Mesenchymal stem cell (in vitro differentiated cells and primary cell): ENCODE measurements at regions not wholly inside any gene's neighbourhood (a gene's known extent, or its start where the extent isn't known, plus 50 kb on each side); places are given as distances from the start of the nearest gene placed in this dataset.

ENCODE experiments used
- DNase-seq: peaks from one replicate; pipeline ENCODE4 v3.0.0-alpha.2; 2013
- H2AFZ ChIP-seq: one replicate; pipeline ENCODE4 v1.6.1; 2013; ENCODE audit warnings: low read depth, mild to moderate bottlenecking, control low read depth, inconsistent platforms, low read length, moderate library complexity
- H2AK5ac ChIP-seq: 2 replicates; pipeline ENCODE4 v1.6.1; 2013; ENCODE audit warnings: low read length, moderate library complexity, mild to moderate bottlenecking, inconsistent platforms; ENCODE audit not compliant: severe bottlenecking
- H2BK120ac ChIP-seq: one replicate; pipeline ENCODE4 v1.6.1; 2013; ENCODE audit warnings: low read depth, mild to moderate bottlenecking, inconsistent platforms, low read length, moderate library complexity
- H2BK12ac ChIP-seq, 2 experiments: one replicate each; pipeline ENCODE4 v1.6.1; 2013; ENCODE audit warnings: inconsistent platforms in 2 of 2, low read length in 2 of 2, mild to moderate bottlenecking in 2 of 2, moderate library complexity in 2 of 2, control low read depth in 1 of 2
- H2BK15ac ChIP-seq: one replicate; pipeline ENCODE4 v1.6.1; 2013; ENCODE audit warnings: mild to moderate bottlenecking, low read depth, inconsistent platforms; ENCODE audit not compliant: poor library complexity, severe bottlenecking
- H2BK5ac ChIP-seq: 2 replicates; pipeline ENCODE4 v1.6.1; 2013; ENCODE audit warnings: low read depth, mild to moderate bottlenecking, low read length, control low read depth, inconsistent platforms; ENCODE audit not compliant: poor library complexity, severe bottlenecking
- H3K14ac ChIP-seq, 2 experiments: one replicate each; pipeline ENCODE4 v1.6.1; 2013; ENCODE audit warnings: inconsistent platforms in 2 of 2, low read length in 2 of 2, control low read depth in 1 of 2, mild to moderate bottlenecking in 1 of 2, moderate library complexity in 1 of 2
- H3K18ac ChIP-seq, 2 experiments: one replicate each; pipeline ENCODE4 v1.6.1; 2013; ENCODE audit warnings: inconsistent platforms in 2 of 2, low read length in 2 of 2, control low read depth in 1 of 2, low read depth in 1 of 2, mild to moderate bottlenecking in 1 of 2
- H3K23ac ChIP-seq, 2 experiments: one replicate each; pipeline ENCODE4 v1.6.1; 2013; ENCODE audit warnings: inconsistent platforms in 2 of 2, low read length in 2 of 2, mild to moderate bottlenecking in 2 of 2, moderate library complexity in 2 of 2, control low read depth in 1 of 2
- H3K27ac ChIP-seq: 2 replicates; pipeline ENCODE4 v1.5.1; 2013; ENCODE audit warnings: mild to moderate bottlenecking, moderate library complexity, low read length, control low read depth, inconsistent platforms; ENCODE audit not compliant: poor library complexity, severe bottlenecking
- H3K27me3 ChIP-seq, 2 experiments: 2 replicates each; pipeline versions ENCODE4 v1.6.1 to v1.7.0; 2013; ENCODE audit warnings: low read length in 2 of 2, mild to moderate bottlenecking in 2 of 2, moderate library complexity in 2 of 2, control low read depth in 1 of 2, inconsistent platforms in 1 of 2; ENCODE audit not compliant: control insufficient read depth in 1 of 2, insufficient read depth in 1 of 2
- H3K36me3 ChIP-seq, 2 experiments: 2 replicates each; pipeline versions ENCODE4 v1.6.1 to v1.7.0; 2013; ENCODE audit warnings: low read length in 2 of 2, control low read depth in 1 of 2, inconsistent platforms in 1 of 2, low read depth in 1 of 2, mild to moderate bottlenecking in 1 of 2; ENCODE audit not compliant: insufficient read depth in 2 of 2, control insufficient read depth in 1 of 2
- H3K4ac ChIP-seq, 2 experiments: one replicate each; pipeline ENCODE4 v1.6.1; 2013; ENCODE audit warnings: inconsistent platforms in 2 of 2, low read length in 2 of 2, mild to moderate bottlenecking in 2 of 2, moderate library complexity in 2 of 2, control low read depth in 1 of 2, low read depth in 1 of 2
- H3K4me1 ChIP-seq: 2 replicates; pipeline ENCODE4 v1.6.1; 2013; ENCODE audit warnings: low read depth, low read length, control low read depth; ENCODE audit not compliant: control insufficient read depth, insufficient read depth
- H3K4me2 ChIP-seq: 2 replicates; pipeline ENCODE4 v1.6.1; 2013; ENCODE audit warnings: low read length, mild to moderate bottlenecking, inconsistent platforms; ENCODE audit not compliant: poor library complexity, severe bottlenecking
- H3K4me3 ChIP-seq, 2 experiments: 2 replicates each; pipeline versions ENCODE4 v1.5.1 to v1.7.0; 2013; ENCODE audit warnings: low read length in 2 of 2, mild to moderate bottlenecking in 2 of 2, control low read depth in 1 of 2, low read depth in 1 of 2; ENCODE audit not compliant: insufficient read depth in 1 of 2
- H3K79me1 ChIP-seq: replicated peaks from 2 replicates; pipeline ENCODE4 v1.6.1; 2013; ENCODE audit warnings: mild to moderate bottlenecking, control low read depth, low read length, inconsistent platforms; ENCODE audit not compliant: poor library complexity, severe bottlenecking
- H3K9ac ChIP-seq: 2 replicates; pipeline ENCODE4 v1.7.0; 2013; ENCODE audit warnings: mild to moderate bottlenecking, low read length, moderate library complexity
- H3K9me3 ChIP-seq: 2 replicates; pipeline ENCODE4 v1.7.0; 2013; ENCODE audit warnings: mild to moderate bottlenecking, low read length; ENCODE audit not compliant: control insufficient read depth
- H4K8ac ChIP-seq: one replicate; pipeline ENCODE4 v1.6.1; 2013; ENCODE audit warnings: inconsistent platforms, mild to moderate bottlenecking, low read length, moderate library complexity
- H4K91ac ChIP-seq: one replicate; pipeline ENCODE4 v1.6.1; 2013; ENCODE audit warnings: mild to moderate bottlenecking, low read length, inconsistent platforms
- WGBS: methylation state at CpG from one replicate; pipeline ENCODE4 v1.1.7; 2013; ENCODE audit warnings: mixed read lengths; 5-methylcytosine and 5-hydroxymethylcytosine counted together

DNA sequence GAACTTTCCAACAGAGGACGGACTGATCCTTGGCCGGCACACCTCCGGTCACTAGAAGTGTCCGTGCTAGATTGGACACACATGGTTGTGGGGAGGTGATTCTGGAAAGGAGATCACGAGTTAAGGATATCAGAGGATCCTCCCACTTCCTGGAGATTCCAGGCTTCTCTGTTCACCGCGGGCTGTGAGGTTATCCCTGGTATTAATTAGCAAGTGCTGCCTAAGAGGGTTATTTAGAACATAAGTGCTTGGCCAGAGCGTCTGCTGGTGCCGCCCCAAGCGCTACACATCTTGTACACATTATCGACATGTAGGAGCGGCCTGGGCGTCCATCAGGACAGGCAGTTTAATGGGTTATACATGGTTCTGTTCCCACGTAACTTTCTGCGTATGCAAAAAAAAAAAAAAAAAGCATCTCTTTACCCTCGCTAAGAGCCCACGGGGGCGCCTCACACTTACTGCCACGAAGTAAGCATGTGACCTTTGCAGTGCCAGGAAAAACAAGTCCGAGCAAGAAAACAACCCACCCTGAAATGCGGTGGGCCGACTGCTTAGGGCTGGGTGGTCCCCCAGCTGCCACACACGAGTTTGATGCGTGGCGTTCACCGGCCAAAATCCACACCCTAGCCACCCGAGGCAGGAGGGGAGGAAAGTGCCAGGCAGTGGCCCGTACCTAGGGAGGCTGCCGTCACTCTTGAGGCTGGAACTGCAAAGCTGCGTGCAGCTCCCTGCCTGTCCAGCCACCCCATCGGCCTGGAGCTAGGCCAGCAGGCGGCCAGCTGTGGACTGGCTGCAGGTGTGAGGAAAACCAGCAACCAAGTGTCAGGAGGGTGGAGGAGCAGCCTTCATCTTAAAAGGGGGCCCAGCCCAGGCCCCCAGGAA, 78.0 kb downstream of the CPN2 start:
- Histone ChIP-seq H2BK5ac (no peak overlapping the region), H4K91ac (peak overlapping the region; percentile 43), H4K8ac (peak overlapping the region; percentile 27), H3K4me3 (no peak overlapping the region), H2AFZ (no peak overlapping the region), H2BK15ac (no peak overlapping the region), H3K79me1 (no peaks in the 10 kb centered on the region), H3K4me1 (peaks cover 23% of the 10 kb centered on the region), H3K14ac (no peak overlapping the region), H2BK120ac (no peak overlapping the region), H3K27ac (no peak overlapping the region), H3K23ac (no peak overlapping the region), H3K36me3 (no peaks in the 10 kb centered on the region), H3K4me2 (no peak overlapping the region), H3K9me3 (no peaks in the 10 kb centered on the region), H2AK5ac (no peak overlapping the region), H2BK12ac (peak overlapping the region; percentile 78 to 81), H3K9ac (peak overlapping the region; percentile 24), H3K27me3 (no peaks in the 10 kb centered on the region), H3K18ac (peak overlapping the region; percentile 35 to 80), H3K4ac (peak overlapping the region in 1 of 2 experiments; percentile 54)
- 70% methylated on average over 32 of the region's 32 CpGs for whole genome bisulfite sequencing
- DNase-seq, result no peak

GRCh38 chr3:194273743-194274310, 77.3 kb downstream of the CPN2 start:
- 96% methylated on average over 7 of the region's 7 CpGs for WGBS
- H3K18ac ChIP-seq, result no peak overlapping the region
- H2BK12ac ChIP-seq, result peak overlapping the region; percentile 16 to 49
- no peaks in the 10 kb centered on the region for H3K36me3 ChIP-seq
- no peak overlapping the region for H3K23ac ChIP-seq
- no peak overlapping the region for H3K27ac ChIP-seq
- H2AK5ac ChIP-seq, result no peak overlapping the region
- H3K4me1 ChIP-seq, result peaks cover 28% of the 10 kb centered on the region
- H4K91ac ChIP-seq, result peak overlapping the region; percentile 5
- H3K4me3 ChIP-seq, result no peak overlapping the region
- peak overlapping the region in 1 of 2 experiments; percentile 0 for H3K4ac ChIP-seq
- no peak for DNase-seq
- no peak overlapping the region for H3K14ac ChIP-seq
- H3K27me3 ChIP-seq, result no peaks in the 10 kb centered on the region
- H3K4me2 ChIP-seq, result no peak overlapping the region
- no peak overlapping the region for H2AFZ ChIP-seq
- peak overlapping the region; percentile 52 for H2BK120ac ChIP-seq
- no peak overlapping the region for H4K8ac ChIP-seq
- no peak overlapping the region for H3K9ac ChIP-seq
- peak overlapping the region; percentile 60 for H2BK15ac ChIP-seq
- no peaks in the 10 kb centered on the region for H3K9me3 ChIP-seq
- no peaks in the 10 kb centered on the region for H3K79me1 ChIP-seq
- no peak overlapping the region for H2BK5ac ChIP-seq

GRCh38 chr3:194274424-194275085, 76.6 kb downstream of the CPN2 start:
- Histone ChIP-seq H3K4me3 (no peak overlapping the region), H3K36me3 (no peaks in the 10 kb centered on the region), H3K4me2 (no peak overlapping the region), H4K8ac (no peak overlapping the region), H3K27ac (no peak overlapping the region), H2BK15ac (peak overlapping the region; percentile 0), H2BK5ac (no peak overlapping the region), H3K9ac (no peak overlapping the region), H3K23ac (no peak overlapping the region), H3K79me1 (no peaks in the 10 kb centered on the region), H3K9me3 (no peaks in the 10 kb centered on the region), H2AFZ (no peak overlapping the region), H3K27me3 (peaks cover 0 to under 1% of the 10 kb centered on the region in 2 experiments), H3K4ac (no peak overlapping the region), H2BK12ac (no peak overlapping the region), H3K18ac (peak overlapping the region in 1 of 2 experiments; percentile 1), H4K91ac (no peak overlapping the region), H2AK5ac (no peak overlapping the region), H2BK120ac (peak overlapping the region; percentile 52), H3K4me1 (peaks cover 28% of the 10 kb centered on the region), H3K14ac (no peak overlapping the region)
- 59% methylated on average over 4 of the region's 4 CpGs for WGBS
- DNase-seq, result peak; percentile 57

DNA sequence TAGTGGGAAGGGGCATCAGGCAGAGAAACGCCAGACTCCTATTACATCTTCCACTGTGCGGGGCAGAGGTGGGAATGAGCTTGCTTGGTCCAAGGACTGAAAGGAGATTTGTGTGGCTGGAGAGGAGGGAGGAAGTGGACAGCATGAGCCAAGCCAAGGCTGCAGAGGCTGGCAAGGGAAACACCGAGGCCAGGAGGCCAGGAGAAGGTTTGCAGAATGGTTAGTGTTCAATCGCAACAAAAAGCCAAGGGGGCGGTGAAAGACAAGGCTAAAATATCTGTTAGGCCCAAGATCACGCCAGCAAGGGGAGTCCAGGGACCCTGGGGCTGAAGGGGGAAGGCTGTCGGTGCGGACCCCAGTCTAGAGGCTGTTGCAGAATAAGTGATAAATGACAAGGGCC, 75.8 kb downstream of the CPN2 start:
- Histone ChIP-seq H2BK5ac (no peak overlapping the region), H3K9me3 (no peaks in the 10 kb centered on the region), H2BK120ac (no peak overlapping the region), H3K14ac (peak overlapping the region in 1 of 2 experiments; percentile 19), H3K18ac (peak overlapping the region; percentile 38 to 44), H2BK15ac (no peak overlapping the region), H3K79me1 (no peaks in the 10 kb centered on the region), H3K23ac (peak overlapping the region in 1 of 2 experiments; percentile 3), H2AK5ac (peak overlapping the region; percentile 17), H3K4me1 (peaks cover 28% of the 10 kb centered on the region), H3K36me3 (no peaks in the 10 kb centered on the region), H2BK12ac (peak overlapping the region; percentile 41 to 61), H3K4me3 (no peak overlapping the region), H3K9ac (no peak overlapping the region), H3K4me2 (no peak overlapping the region), H3K4ac (peak overlapping the region in 1 of 2 experiments; percentile 3), H3K27ac (no peak overlapping the region), H3K27me3 (peaks cover 6 to 8% of the 10 kb centered on the region in 2 experiments), H4K8ac (peak overlapping the region; percentile 10), H2AFZ (no peak overlapping the region), H4K91ac (peak overlapping the region; percentile 45)
- peak; percentile 46 for DNase-seq
- WGBS, result 87% methylated on average over 5 of the region's 8 CpGs
